ENCODE measurements at regions not wholly inside any gene's neighbourhood (a gene's known extent, or its start where the extent isn't known, plus 50 kb on each side); places are given as distances from the start of the nearest gene placed in this dataset.

DNA sequence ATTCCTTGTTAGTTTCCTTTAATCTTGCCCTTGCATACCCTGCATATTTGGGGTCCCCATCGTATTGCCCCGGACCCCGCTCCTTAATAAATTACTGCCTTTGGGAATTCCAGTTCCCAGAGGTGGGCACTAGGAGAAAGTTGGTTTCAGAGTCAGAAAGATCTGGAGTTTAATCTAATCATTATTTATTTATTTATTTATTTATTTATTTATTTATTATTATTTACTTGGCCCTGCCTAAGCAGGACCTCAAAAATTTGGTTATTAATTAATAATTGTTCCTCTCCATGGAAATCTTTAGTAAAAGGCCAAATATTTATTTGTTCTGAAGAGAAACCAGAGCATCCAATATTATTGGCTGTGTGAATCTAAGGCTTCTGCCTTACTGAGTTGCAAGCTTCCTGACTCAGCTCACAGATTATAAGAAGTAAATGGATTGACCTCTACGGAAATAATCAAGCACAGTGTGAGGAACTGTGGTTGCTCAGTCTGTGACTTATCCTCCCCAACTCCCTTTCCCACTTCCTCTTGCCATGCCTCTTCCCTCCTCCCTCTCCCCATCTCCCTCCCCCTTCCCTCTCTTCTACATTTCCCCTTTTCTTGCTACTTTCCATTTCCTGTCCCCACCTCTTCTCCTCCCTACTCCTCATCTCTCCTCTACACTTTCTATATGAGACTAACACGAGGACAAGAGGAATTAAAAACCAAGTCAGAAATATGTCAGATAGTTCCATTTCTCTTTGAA, 61.5 kb upstream of the AP1S2 start:
- no peak for TF ChIP-seq POLR2A (IDR thresholded peaks at IDR 0.05)
- TF ChIP-seq, protein P1, sequence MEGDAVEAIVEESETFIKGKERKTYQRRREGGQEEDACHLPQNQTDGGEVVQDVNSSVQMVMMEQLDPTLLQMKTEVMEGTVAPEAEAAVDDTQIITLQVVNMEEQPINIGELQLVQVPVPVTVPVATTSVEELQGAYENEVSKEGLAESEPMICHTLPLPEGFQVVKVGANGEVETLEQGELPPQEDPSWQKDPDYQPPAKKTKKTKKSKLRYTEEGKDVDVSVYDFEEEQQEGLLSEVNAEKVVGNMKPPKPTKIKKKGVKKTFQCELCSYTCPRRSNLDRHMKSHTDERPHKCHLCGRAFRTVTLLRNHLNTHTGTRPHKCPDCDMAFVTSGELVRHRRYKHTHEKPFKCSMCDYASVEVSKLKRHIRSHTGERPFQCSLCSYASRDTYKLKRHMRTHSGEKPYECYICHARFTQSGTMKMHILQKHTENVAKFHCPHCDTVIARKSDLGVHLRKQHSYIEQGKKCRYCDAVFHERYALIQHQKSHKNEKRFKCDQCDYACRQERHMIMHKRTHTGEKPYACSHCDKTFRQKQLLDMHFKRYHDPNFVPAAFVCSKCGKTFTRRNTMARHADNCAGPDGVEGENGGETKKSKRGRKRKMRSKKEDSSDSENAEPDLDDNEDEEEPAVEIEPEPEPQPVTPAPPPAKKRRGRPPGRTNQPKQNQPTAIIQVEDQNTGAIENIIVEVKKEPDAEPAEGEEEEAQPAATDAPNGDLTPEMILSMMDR (IDR thresholded peaks at IDR 0.05), result no peak
